ENCODE measurements at regions not wholly inside any gene's neighbourhood (a gene's known extent, or its start where the extent isn't known, plus 50 kb on each side); places are given as distances from the start of the nearest gene placed in this dataset.
"Not testable (repeated sequence)": the region's sequence is repeated elsewhere in the genome, so short reads cannot be mapped to it uniquely, and the experiment has no call there.

DNA sequence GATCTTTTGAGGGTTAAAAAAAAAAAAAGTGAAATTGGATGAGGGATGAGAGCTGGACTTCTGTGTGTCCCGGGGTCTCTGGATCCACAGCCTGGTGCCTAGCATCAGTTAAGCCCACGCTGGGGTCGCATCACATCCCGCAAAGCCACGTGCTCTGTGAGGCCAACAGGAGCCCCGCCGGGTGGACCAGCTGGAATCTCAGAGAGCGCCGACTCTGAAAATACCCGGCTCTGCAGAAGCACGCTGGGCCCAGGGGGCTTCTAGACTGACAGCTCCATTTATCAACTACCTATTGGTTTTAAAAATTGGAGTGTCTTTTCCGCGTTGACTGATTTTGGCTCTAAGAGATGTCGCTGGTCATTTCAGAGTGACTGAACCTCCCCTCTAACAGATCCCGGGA, 164.1 kb upstream of the PLGLB2 start:
- TF ChIP-seq, protein P1, sequence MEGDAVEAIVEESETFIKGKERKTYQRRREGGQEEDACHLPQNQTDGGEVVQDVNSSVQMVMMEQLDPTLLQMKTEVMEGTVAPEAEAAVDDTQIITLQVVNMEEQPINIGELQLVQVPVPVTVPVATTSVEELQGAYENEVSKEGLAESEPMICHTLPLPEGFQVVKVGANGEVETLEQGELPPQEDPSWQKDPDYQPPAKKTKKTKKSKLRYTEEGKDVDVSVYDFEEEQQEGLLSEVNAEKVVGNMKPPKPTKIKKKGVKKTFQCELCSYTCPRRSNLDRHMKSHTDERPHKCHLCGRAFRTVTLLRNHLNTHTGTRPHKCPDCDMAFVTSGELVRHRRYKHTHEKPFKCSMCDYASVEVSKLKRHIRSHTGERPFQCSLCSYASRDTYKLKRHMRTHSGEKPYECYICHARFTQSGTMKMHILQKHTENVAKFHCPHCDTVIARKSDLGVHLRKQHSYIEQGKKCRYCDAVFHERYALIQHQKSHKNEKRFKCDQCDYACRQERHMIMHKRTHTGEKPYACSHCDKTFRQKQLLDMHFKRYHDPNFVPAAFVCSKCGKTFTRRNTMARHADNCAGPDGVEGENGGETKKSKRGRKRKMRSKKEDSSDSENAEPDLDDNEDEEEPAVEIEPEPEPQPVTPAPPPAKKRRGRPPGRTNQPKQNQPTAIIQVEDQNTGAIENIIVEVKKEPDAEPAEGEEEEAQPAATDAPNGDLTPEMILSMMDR (IDR thresholded peaks at IDR 0.05), result not testable (repeated sequence)
- TF ChIP-seq POLR2A (IDR thresholded peaks at IDR 0.05), result not testable (repeated sequence)

All from right lobe of liver (tissue), 4 donors.